ENCODE measurements at regions not wholly inside any gene's neighbourhood (a gene's known extent, or its start where the extent isn't known, plus 50 kb on each side); places are given as distances from the start of the nearest gene placed in this dataset.
"Not testable (repeated sequence)": the region's sequence is repeated elsewhere in the genome, so short reads cannot be mapped to it uniquely, and the experiment has no call there.

GRCh38 chr11:22536071-22536470 lies 89.6 kb downstream of the FANCF start (continued):
- TF ChIP-seq NRF1 (IDR thresholded peaks at IDR 0.05; ENCODE audit: low read depth, low read length) (no peak), MXI1 (IDR thresholded peaks at IDR 0.05; ENCODE audit: low read depth, low read length) (no peak), EP300 (IDR thresholded peaks at IDR 0.05; ENCODE audit: borderline replicate concordance in 1 of 2, low read depth in 1 of 2, low read length in 1 of 2) (no peak), FOSL2 (IDR thresholded peaks at IDR 0.05; ENCODE audit: borderline replicate concordance, low read depth) (no peak), EZH2phosphoT487 (IDR thresholded peaks at IDR 0.05; ENCODE audit: borderline replicate concordance, low read depth) (no peak), FOXM1 (IDR thresholded peaks at IDR 0.05; ENCODE audit: low read depth) (no peak), ELF1 (IDR thresholded peaks at IDR 0.05) (no peak)
- TF ChIP-seq, protein P1, sequence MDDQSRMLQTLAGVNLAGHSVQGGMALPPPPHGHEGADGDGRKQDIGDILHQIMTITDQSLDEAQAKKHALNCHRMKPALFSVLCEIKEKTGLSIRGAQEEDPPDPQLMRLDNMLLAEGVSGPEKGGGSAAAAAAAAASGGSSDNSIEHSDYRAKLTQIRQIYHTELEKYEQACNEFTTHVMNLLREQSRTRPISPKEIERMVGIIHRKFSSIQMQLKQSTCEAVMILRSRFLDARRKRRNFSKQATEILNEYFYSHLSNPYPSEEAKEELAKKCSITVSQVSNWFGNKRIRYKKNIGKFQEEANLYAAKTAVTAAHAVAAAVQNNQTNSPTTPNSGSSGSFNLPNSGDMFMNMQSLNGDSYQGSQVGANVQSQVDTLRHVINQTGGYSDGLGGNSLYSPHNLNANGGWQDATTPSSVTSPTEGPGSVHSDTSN (IDR thresholded peaks at IDR 0.05) = no peak

- POLR2A ChIA-PET; H3K4me2 ChIP-seq; H4K20me1 ChIP-seq (ENCODE audit: insufficient read depth); H3K27ac ChIP-seq (ENCODE audit: low read depth in 2 of 2, low read length in 1 of 2); H3K9me3 ChIP-seq; H3K4me1 ChIP-seq (ENCODE audit: control insufficient read depth in 1 of 2, insufficient read depth in 2 of 2, low read depth in 1 of 2, low read length in 1 of 2); H2AFZ ChIP-seq (ENCODE audit: low read depth); H3K9me2 ChIP-seq; H3K9ac ChIP-seq; H3K36me3 ChIP-seq (replicated peaks in 1 of 2; ENCODE audit: control insufficient read depth in 1 of 2, insufficient read depth in 2 of 2, low read length in 1 of 2); H3K27me3 ChIP-seq (ENCODE audit: insufficient read depth); H3F3A ChIP-seq (replicated peaks; ENCODE audit: insufficient read depth); H3K79me2 ChIP-seq (ENCODE audit: insufficient read depth); DNase-seq: not testable (repeated sequence)
- CTCF ChIA-PET = interaction anchor here (1.3 to 1.6 kb wide), 2 partner anchors 11 to 259 kb away, joined by 3 to 4 read pairs; no protein-coding TSS in a partner anchor
- H3K4me3 ChIP-seq (ENCODE audit: low read depth in 2 of 2, low read length in 1 of 2) = peak overlapping the region in 1 of 2 experiments; percentile 19; a peak in 1 of 4 replicates
- WGBS (ENCODE audit: low lambda C conversion rate) = 54% methylated on average over 23 of the region's 28 CpGs
Measured at GRCh38 chr11:22528612-22529429, 96.8 kb downstream of the FANCF start.

DNA sequence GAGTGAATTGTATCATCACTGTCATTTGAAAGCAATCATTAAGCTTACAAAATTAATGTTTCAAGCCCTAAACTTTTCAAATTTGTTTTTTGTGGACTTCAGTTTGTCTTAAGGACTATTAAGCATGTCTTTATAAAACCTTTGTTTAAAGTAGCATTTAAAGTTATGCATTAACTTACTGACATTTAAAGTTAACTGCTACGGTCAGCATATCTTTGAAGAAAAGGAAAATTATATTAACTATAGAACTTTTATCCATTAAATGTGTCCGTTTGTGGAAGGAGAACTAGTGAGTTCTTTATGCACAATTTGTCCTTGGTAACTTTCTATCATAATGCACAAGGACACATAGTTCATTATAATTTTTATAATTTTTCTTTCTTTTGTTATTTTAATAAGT lies 103.4 kb downstream of the FANCF start:
- WGBS (ENCODE audit: low lambda C conversion rate) = 43% methylated on average over 2 of the region's 2 CpGs
- Histone ChIP-seq H3K79me2 (ENCODE audit: insufficient read depth) (no peaks in the 10 kb centered on the region), H3K9ac (no peak overlapping the region), H3K4me3 (ENCODE audit: low read depth in 2 of 2, low read length in 1 of 2) (no peak overlapping the region), H2AFZ (ENCODE audit: low read depth) (no peak overlapping the region), H3K27ac (ENCODE audit: low read depth in 2 of 2, low read length in 1 of 2) (no peak overlapping the region), H3K4me2 (no peak overlapping the region), H3K36me3 (replicated peaks in 1 of 2; ENCODE audit: control insufficient read depth in 1 of 2, insufficient read depth in 2 of 2, low read length in 1 of 2) (no peaks in the 10 kb centered on the region), H3K4me1 (ENCODE audit: control insufficient read depth in 1 of 2, insufficient read depth in 2 of 2, low read depth in 1 of 2, low read length in 1 of 2) (no peaks in the 10 kb centered on the region), H3F3A (replicated peaks; ENCODE audit: insufficient read depth) (no peaks in the 10 kb centered on the region), H3K9me2 (no peaks in the 10 kb centered on the region), H3K9me3 (no peaks in the 10 kb centered on the region), H3K27me3 (ENCODE audit: insufficient read depth) (no peaks in the 10 kb centered on the region), H4K20me1 (ENCODE audit: insufficient read depth) (no peaks in the 10 kb centered on the region)
- DNase-seq = no peak
- CTCF ChIA-PET = no interaction called here
- POLR2A ChIA-PET = no interaction called here
- TF ChIP-seq EP300 (IDR thresholded peaks at IDR 0.05; ENCODE audit: borderline replicate concordance in 1 of 2, low read depth in 1 of 2, low read length in 1 of 2) (no peak), MAX (IDR thresholded peaks at IDR 0.05; ENCODE audit: low read depth) (no peak), RCOR1 (IDR thresholded peaks at IDR 0.05; ENCODE audit: low read length) (no peak), GATA2 (CRISPR knock-in tag; IDR thresholded peaks at IDR 0.05) (no peak), FOXM1 (IDR thresholded peaks at IDR 0.05; ENCODE audit: low read depth) (no peak), YY1 (IDR thresholded peaks at IDR 0.05; ENCODE audit: low read depth) (no peak), GABPA (IDR thresholded peaks at IDR 0.05; ENCODE audit: low read depth) (no peak), USF2 (IDR thresholded peaks at IDR 0.05; ENCODE audit: borderline replicate concordance, low read depth, low read length) (no peak), MEF2A (IDR thresholded peaks at IDR 0.05; ENCODE audit: borderline replicate concordance, low read depth) (no peak), NFIC (IDR thresholded peaks at IDR 0.05; ENCODE audit: borderline replicate concordance) (no peak), IRF3 (IDR thresholded peaks at IDR 0.05; ENCODE audit: low read depth, low read length) (no peak)

Data from SK-N-SH (cell line).